HG03280 (cell line): ENCODE measurements at regions not wholly inside any gene's neighbourhood (a gene's known extent, or its start where the extent isn't known, plus 50 kb on each side); places are given as distances from the start of the nearest gene placed in this dataset.

ENCODE experiments used
- ATAC-seq: cut with Tn5 transposase; IDR thresholded peaks from one replicate; pipeline ENCODE4 v1.9.1; 2021; ENCODE audit warnings: mild to moderate bottlenecking, moderate library complexity; ENCODE audit not compliant: unreplicated experiment

DNA sequence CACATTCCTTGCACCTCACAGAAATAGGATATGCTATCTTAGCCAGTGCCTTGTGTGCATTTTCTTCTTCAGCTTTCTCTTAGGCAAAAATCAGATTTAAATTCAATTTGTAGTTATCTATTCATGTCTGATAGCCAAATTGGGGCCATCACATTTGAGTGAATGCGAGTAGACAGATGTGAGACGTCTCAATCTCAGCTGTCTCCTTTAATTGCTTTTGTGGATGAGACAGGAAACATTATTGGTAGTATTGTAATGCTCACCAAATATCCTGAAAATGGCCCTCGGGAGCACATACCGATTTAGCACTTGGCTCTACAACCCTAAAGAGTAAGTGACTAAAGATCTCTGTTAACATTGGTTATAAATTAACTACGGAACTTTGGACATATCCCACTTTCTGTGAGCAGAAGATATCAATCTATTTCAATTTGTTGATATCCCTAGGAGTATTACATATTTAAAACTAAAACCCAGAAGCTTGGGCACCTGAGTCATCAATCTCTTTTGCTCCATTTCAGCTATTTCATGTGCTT lies 1012.5 kb upstream of the TMEM132C start:
- no peak for ATAC-seq

DNA sequence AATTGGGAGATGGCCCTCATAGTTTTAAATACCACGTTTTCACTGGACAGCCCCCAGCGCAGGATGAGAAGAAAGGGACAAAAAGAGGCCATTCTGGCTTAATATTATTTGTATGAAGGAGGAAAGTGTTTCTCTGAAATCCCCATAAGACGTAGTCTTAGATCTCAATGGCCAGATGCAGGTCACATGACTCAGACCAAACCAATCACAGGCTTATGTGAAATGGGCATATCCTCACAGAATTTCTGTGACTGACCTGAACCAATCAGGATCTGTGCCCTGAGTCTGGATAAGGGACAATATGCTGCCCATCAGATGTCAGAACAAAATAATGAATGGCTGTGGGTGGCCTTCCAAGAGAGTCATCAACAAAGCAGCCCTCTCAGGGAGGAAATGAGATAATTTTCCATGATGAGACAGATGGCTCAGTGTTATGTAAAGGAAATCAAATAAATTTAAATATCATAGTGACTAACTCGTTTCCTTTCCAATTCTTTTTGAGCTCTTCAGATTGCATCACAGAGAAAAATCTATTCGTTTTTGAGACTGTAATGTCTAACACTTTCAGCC lies 1009.5 kb upstream of the TMEM132C start:
- ATAC-seq: no peak

DNA sequence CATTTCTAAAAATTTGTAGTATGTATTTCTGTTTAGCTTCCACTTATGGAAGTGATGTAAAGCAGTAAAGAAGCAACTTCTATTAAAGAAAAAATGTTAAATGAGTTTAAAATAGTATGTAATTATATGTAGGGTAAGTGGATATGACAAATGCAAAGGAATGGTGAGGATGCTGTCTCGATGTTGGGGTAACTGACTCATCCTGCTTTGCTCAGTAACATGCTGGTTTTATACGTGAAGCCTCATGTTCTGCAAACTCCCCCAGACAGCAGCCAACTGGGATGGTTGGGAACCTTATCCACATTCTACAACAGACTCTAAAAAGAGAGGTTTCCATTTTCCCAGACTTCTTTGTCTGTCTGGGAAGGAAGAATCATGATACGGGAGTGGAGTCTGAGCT lies 1006.4 kb upstream of the TMEM132C start:
- ATAC-seq: no peak

DNA sequence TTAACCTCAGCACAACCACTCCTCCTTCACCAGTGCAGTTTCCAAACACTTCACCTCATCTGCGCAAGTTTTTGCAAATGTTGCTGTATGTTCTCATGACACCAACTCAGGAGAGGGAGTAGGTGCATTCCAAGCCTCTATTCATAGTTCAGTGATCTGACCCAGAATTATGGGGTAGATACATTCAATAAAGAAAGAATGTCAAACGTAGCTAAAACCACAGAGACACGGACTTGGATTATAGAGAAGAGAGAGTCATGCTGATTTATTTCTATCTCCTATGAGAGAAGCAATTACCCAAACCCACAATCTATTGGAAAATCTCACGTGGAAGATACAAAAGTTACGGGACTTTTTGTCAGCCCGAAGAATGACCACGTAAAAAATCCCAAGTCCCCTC lies 1006.0 kb upstream of the TMEM132C start:
- ATAC-seq: no peak

- no peak for ATAC-seq
These were observed 1004.4 kb upstream of the TMEM132C start for GRCh38 chr12:127262615-127263014.

- no peak for ATAC-seq
These were observed 1003.3 kb upstream of the TMEM132C start for GRCh38 chr12:127263621-127264020.

DNA sequence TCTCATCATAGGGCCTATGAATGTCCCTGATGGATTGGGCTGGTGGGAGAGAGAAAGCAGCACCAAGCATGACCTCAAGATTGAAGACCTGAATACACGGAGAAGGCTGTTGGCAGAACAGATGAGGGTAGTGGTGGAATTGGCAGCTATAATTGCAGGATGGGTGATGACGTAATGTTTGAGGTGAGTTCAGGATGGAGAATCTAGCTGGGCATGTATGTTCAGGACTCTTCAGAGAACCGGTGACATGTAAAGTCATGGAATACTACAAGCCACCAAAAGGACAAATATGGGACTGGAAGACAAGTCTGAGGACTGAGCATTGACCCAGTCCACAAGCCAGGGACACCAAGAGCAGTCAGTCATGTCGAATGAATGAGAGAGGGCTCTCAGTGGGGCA lies 999.8 kb upstream of the TMEM132C start:
- ATAC-seq: no peak

GRCh38 chr12:127268213-127268612 lies 998.8 kb upstream of the TMEM132C start:
- ATAC-seq: no peak

DNA sequence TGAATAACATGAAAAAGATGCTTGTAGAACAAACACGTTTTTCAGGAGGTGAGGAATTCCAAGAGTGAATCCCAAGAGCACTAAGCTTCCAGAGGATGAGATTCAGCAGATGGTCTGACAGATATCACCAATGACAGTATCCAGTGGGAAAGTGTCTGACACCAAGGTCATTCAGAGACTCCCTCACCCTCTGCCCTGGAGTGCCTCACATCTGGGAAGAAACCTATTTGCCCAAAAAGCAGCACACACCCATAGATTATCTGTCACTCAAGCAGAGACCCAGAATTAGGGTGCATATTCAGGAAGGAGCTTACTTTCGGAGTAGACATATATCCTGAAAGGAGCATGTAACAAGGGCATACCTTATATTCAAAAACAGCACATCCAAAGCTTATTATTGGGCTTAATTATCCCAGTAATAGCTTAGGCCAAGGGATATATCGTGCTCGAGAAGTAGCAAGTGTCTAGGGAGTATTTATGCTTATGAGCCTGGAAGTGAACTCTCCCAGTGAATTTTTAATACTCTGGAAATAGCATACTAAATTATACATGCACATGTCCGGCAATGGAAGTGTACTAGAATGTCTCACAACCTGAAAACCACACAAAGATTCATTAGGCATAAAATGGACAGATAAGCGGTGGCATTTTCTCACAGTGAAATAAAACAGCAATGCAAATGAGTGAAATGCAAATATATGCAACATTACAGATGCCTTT lies 998.1 kb upstream of the TMEM132C start:
- no peak for ATAC-seq

GRCh38 chr12:127270193-127270592 lies 996.8 kb upstream of the TMEM132C start:
- ATAC-seq: no peak

- ATAC-seq: no peak
These were observed 995.2 kb upstream of the TMEM132C start for GRCh38 chr12:127271776-127272175.

GRCh38 chr12:127272864-127273263 lies 994.1 kb upstream of the TMEM132C start:
- ATAC-seq: no peak

DNA sequence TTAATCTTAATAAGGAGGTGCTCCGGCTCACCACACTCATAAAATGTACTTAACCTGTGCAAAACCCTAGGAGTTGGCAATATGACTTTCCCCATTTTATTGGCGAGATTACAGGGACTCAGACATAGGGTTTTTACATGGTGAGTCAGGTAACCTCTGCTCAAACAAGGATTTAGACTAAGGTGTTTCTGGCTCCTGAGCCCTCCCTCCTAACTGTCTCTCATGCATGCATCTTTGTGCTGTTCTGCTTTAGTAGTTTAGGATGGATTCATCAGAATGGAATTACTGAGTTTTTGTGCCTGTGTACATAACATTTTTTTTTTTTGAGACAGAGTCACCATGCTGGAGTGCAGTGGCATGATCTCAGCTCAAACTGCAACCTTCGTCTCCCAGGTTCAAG lies 993.3 kb upstream of the TMEM132C start:
- ATAC-seq: no peak

DNA sequence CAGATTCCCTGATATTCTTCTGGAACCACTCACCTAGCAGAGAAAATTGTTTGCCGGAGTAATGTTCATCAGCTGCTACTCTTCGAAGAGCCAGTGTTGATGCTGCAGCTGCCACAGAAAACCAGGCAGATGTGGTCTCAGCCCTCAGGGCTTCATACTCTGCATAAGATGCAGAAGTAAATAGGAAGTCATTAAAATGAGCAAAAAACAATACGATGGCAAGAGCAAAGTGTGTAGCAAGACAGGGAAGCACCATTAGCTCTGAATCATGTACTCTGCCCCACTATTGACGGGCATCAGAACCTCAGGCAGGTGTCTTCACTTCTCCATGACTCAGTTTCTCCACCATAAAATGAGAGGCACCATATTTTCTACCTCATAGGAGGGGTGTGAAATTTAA lies 991.6 kb upstream of the TMEM132C start:
- no peak for ATAC-seq

- ATAC-seq: no peak
These were observed 989.1 kb upstream of the TMEM132C start for GRCh38 chr12:127277882-127278281.

DNA sequence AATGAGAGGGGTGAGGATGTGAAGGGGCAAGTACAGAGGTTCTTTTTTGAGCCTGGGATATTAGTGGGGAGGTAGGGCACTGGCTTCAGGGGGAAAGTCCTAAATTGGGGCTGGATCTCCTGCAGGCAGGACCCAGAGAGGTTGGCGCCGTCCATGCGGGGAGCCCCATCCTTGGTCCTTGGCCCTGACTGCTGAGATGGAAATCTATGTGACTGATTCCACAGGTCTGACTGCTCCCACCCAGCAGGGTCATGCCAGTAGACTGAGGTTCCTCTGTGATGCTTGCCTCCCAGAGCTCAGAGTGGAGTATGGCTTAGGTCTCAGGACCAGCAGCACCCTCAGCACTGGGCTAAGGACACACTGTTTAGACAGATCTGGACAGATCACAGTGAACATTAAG lies 988.6 kb upstream of the TMEM132C start:
- no peak for ATAC-seq

- peak; percentile 69 for ATAC-seq
These were observed 986.3 kb upstream of the TMEM132C start for GRCh38 chr12:127280393-127281275.

GRCh38 chr12:127282786-127283565 lies 984.0 kb upstream of the TMEM132C start:
- no peak for ATAC-seq

GRCh38 chr12:127284021-127284420 lies 982.9 kb upstream of the TMEM132C start:
- ATAC-seq: no peak

- ATAC-seq: no peak
These were observed 982.0 kb upstream of the TMEM132C start for GRCh38 chr12:127284870-127285431.

DNA sequence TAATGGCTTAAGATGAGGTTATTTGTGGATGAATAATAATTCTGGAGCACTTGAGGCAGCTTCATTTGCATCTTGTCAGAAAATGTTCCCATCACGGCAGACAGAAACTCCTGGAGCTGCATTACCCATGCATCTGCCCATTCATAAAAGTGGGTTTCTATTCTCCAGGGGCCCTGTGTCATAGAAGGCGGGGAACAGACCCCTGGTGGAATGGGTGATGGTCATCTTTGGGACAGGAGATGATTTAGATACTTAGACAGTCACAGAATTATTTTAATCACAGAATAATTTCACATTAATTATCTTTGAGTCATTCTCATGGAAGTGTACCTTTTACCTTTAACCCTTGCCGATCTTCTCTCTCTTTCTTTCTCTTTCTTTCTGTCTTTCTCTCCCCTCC lies 980.7 kb upstream of the TMEM132C start:
- ATAC-seq: no peak
